ENCODE measurements at regions not wholly inside any gene's neighbourhood (a gene's known extent, or its start where the extent isn't known, plus 50 kb on each side); places are given as distances from the start of the nearest gene placed in this dataset.
"Not testable (repeated sequence)": the region's sequence is repeated elsewhere in the genome, so short reads cannot be mapped to it uniquely, and the experiment has no call there.

- no peak for DNase-seq
Measured at GRCh38 chr4:138790706-138791340, 224.8 kb upstream of the NOCT start.

- DNase-seq, result no peak
Measured at GRCh38 chr4:138789796-138790195, 225.8 kb upstream of the NOCT start.

- no peak for DNase-seq
Measured at GRCh38 chr4:138788857-138789256, 226.7 kb upstream of the NOCT start.

- no peak for DNase-seq
Measured at GRCh38 chr4:138788267-138788790, 227.3 kb upstream of the NOCT start.

- DNase-seq, result not testable (repeated sequence)
Measured at GRCh38 chr4:138779761-138780160, 235.8 kb upstream of the NOCT start.

GRCh38 chr4:138775890-138776289 is 239.7 kb upstream of the NOCT start:
- DNase-seq, result no peak

- no peak for DNase-seq
Measured at GRCh38 chr4:138775489-138775888, 240.1 kb upstream of the NOCT start.

GRCh38 chr4:138774940-138775339 is 240.6 kb upstream of the NOCT start:
- no peak for DNase-seq

- not testable (repeated sequence) for DNase-seq
Measured at GRCh38 chr4:138774125-138774524, 241.5 kb upstream of the NOCT start.

GRCh38 chr4:138773321-138773720 is 242.3 kb upstream of the NOCT start:
- DNase-seq, result no peak

- DNase-seq, result no peak
Measured at GRCh38 chr4:138772366-138772765, 243.2 kb upstream of the NOCT start.

- no peak for DNase-seq
Measured at GRCh38 chr4:138770818-138771217, 244.8 kb upstream of the NOCT start.

GRCh38 chr4:138766332-138766731 is 249.2 kb upstream of the NOCT start:
- no peak for DNase-seq

GRCh38 chr4:138765442-138765841 is 250.1 kb upstream of the NOCT start:
- DNase-seq, result no peak

GRCh38 chr4:138761638-138762220 is 253.9 kb upstream of the NOCT start:
- no peak for DNase-seq

GRCh38 chr4:138759554-138759902 is 256.1 kb upstream of the NOCT start:
- no peak for DNase-seq

GRCh38 chr4:138758876-138759553 is 256.6 kb upstream of the NOCT start:
- DNase-seq, result no peak

- no peak for DNase-seq
Measured at GRCh38 chr4:138758196-138758595, 257.4 kb upstream of the NOCT start.

GRCh38 chr4:138757432-138757831 is 258.1 kb upstream of the NOCT start:
- DNase-seq, result no peak

GRCh38 chr4:138756519-138756918 is 259.1 kb upstream of the NOCT start:
- no peak for DNase-seq

- DNase-seq, result no peak
Measured at GRCh38 chr4:138751309-138751708, 264.3 kb upstream of the NOCT start.

GRCh38 chr4:138749303-138749702 is 266.3 kb upstream of the NOCT start:
- DNase-seq, result no peak

GRCh38 chr4:138741766-138742377 is 273.7 kb upstream of the NOCT start:
- no peak for DNase-seq
